GM23248 (cell line): ENCODE measurements at regions not wholly inside any gene's neighbourhood (a gene's known extent, or its start where the extent isn't known, plus 50 kb on each side); places are given as distances from the start of the nearest gene placed in this dataset.

Experiments used
- EZH2 ChIP-seq: fragments of 200-600 bp; sonication (generic); IDR thresholded peaks from 2 replicates; pipeline ENCODE4 v1.6.1; 2018; ENCODE audit warnings: antibody characterized with exemption, mild to moderate bottlenecking; ENCODE audit not compliant: insufficient read depth, poor library complexity, severe bottlenecking
- EZH2phosphoT487 ChIP-seq: fragments of 200-600 bp; sonication (generic); IDR thresholded peaks from 2 replicates; pipeline ENCODE4 v1.6.1; 2018; ENCODE audit warnings: antibody characterized with exemption, moderate library complexity, mild to moderate bottlenecking, low read depth; ENCODE audit not compliant: insufficient read depth

- no peak for TF ChIP-seq EZH2
- TF ChIP-seq EZH2phosphoT487: no peak
These were observed 59.7 kb downstream of the RAP2B start for GRCh38 chr3:153221748-153222162.
